OCI-LY7 (cell line): ENCODE measurements at regions not wholly inside any gene's neighbourhood (a gene's known extent, or its start where the extent isn't known, plus 50 kb on each side); places are given as distances from the start of the nearest gene placed in this dataset.

Source experiments
- EZH2phosphoT487 ChIP-seq: fragments of 200-600 bp; sonication (generic); IDR thresholded peaks from 2 replicates; pipeline ENCODE4 v1.6.1; 2018; ENCODE audit warnings: low read depth, borderline replicate concordance, mild to moderate bottlenecking, mixed run types, antibody characterized with exemption, low read length, moderate library complexity, mixed read lengths
- TF ChIP-seq, protein P1 (sequence below): fragments of 200-600 bp; sonication (generic); conservative IDR thresholded peaks from 2 replicates; pipeline ENCODE4 v1.5.1; 2014; ENCODE audit warnings: mild to moderate bottlenecking, antibody characterized with exemption, low read length, moderate library complexity, mixed read lengths

GRCh38 chr2:78521938-78522337, 503.6 kb upstream of the REG3G start:
- TF ChIP-seq, protein P1, sequence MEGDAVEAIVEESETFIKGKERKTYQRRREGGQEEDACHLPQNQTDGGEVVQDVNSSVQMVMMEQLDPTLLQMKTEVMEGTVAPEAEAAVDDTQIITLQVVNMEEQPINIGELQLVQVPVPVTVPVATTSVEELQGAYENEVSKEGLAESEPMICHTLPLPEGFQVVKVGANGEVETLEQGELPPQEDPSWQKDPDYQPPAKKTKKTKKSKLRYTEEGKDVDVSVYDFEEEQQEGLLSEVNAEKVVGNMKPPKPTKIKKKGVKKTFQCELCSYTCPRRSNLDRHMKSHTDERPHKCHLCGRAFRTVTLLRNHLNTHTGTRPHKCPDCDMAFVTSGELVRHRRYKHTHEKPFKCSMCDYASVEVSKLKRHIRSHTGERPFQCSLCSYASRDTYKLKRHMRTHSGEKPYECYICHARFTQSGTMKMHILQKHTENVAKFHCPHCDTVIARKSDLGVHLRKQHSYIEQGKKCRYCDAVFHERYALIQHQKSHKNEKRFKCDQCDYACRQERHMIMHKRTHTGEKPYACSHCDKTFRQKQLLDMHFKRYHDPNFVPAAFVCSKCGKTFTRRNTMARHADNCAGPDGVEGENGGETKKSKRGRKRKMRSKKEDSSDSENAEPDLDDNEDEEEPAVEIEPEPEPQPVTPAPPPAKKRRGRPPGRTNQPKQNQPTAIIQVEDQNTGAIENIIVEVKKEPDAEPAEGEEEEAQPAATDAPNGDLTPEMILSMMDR, result no peak
- no peak for TF ChIP-seq EZH2phosphoT487
